AG09309 (cell line): ENCODE measurements at regions not wholly inside any gene's neighbourhood (a gene's known extent, or its start where the extent isn't known, plus 50 kb on each side); places are given as distances from the start of the nearest gene placed in this dataset.

Source experiments
- DNase-seq: peaks from one replicate; pipeline ENCODE4 v3.0.0-alpha.2; 2010; ENCODE audit warnings: low read depth
- H3K4me3 ChIP-seq: 2 replicates; pipeline ENCODE4 v1.5.1; 2011; ENCODE audit warnings: mild to moderate bottlenecking, low read depth, low read length, moderate library complexity; ENCODE audit not compliant: control insufficient read depth
- CTCF ChIP-seq: IDR thresholded peaks from 2 replicates; pipeline ENCODE4 v1.5.1; 2011; ENCODE audit warnings: mild to moderate bottlenecking, low read depth, low read length, inconsistent platforms; ENCODE audit not compliant: insufficient read depth, control insufficient read depth; ENCODE audit errors: missing control alignments

GRCh38 chr11:70725739-70726138 is 327.4 kb downstream of the CTTN start:
- TF ChIP-seq CTCF, result no peak
- no peak for DNase-seq

GRCh38 chr11:70727021-70727420 is 328.7 kb downstream of the CTTN start:
- DNase-seq, result no peak
- H3K4me3 ChIP-seq, result no peak overlapping the region
- no peak for TF ChIP-seq CTCF

More at GRCh38 chr11:70725739-70726138, 327.4 kb downstream of the CTTN start:
- H3K4me3 ChIP-seq, result no peak overlapping the region

- no peak for TF ChIP-seq CTCF
- H3K4me3 ChIP-seq, result no peak overlapping the region
- DNase-seq, result no peak
Measured at GRCh38 chr11:70727899-70728620, 329.7 kb downstream of the CTTN start.

- H3K4me3 ChIP-seq, result no peak overlapping the region
- DNase-seq, result no peak
- TF ChIP-seq CTCF, result no peak
Measured at GRCh38 chr11:70729949-70730348, 331.6 kb downstream of the CTTN start.

GRCh38 chr11:70730411-70730810 is 332.1 kb downstream of the CTTN start:
- no peak overlapping the region for H3K4me3 ChIP-seq
- no peak for DNase-seq
- no peak for TF ChIP-seq CTCF

GRCh38 chr11:70731271-70732022 is 333.1 kb downstream of the CTTN start:
- TF ChIP-seq CTCF, result no peak
- no peak for DNase-seq
- H3K4me3 ChIP-seq, result no peak overlapping the region
